ENCODE measurements at regions not wholly inside any gene's neighbourhood (a gene's known extent, or its start where the extent isn't known, plus 50 kb on each side); places are given as distances from the start of the nearest gene placed in this dataset.

DNA sequence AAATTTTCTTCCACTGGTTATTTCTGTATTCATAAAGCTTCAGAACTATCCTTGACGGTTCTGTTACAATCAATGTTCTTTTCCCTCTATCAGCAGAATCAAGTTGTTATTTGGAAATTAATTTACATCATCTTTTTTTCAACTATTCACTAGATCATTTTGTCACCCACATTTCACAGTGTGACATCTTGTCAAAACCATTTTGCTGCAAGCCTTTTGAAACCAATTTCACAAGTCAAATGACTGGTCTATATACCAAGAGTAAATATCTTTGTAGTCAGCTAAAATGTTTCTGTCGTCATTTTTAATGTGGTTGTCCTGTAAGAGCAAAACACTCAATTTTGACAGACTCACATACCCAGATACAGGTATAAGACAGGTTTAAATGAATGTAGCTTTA, 984.3 kb upstream of the TYRP1 start:
- no peaks in the 10 kb centered on the region for H3K9me3 Mint-ChIP-seq (ENCODE audit: unreplicated experiment)

DNA sequence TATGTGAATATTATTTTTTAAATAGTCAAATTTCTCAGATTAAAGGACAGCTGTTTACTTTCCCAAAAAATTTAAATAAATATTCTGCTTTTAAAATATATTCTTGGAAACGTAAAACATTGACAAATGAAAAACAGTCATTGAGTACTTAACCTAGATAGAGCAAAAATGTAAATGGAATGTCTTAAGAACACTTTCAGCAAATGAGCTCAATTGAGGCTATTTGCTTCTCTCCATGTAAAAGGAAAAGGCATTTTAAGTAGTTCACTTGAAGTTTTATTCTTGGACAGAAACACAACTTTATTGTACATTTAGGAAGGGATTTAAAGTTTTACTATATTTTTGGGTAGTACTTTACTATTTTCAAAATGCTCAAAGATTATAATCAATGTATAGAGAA, 983.6 kb upstream of the TYRP1 start:
- H3K4me1 Mint-ChIP-seq (ENCODE audit: unreplicated experiment), result no peaks in the 10 kb centered on the region
- no peak overlapping the region for H3K27ac Mint-ChIP-seq (ENCODE audit: unreplicated experiment)
- no peak overlapping the region for H3K4me3 Mint-ChIP-seq (ENCODE audit: unreplicated experiment)
- no peaks in the 10 kb centered on the region for H3K9me3 Mint-ChIP-seq (ENCODE audit: unreplicated experiment)
- DNase-seq (ENCODE audit: low spot score), result no peak
- H3K27me3 Mint-ChIP-seq (ENCODE audit: unreplicated experiment), result no peaks in the 10 kb centered on the region
- no peaks in the 10 kb centered on the region for H3K36me3 Mint-ChIP-seq (ENCODE audit: low read depth, unreplicated experiment)
- TF ChIP-seq, protein P1, sequence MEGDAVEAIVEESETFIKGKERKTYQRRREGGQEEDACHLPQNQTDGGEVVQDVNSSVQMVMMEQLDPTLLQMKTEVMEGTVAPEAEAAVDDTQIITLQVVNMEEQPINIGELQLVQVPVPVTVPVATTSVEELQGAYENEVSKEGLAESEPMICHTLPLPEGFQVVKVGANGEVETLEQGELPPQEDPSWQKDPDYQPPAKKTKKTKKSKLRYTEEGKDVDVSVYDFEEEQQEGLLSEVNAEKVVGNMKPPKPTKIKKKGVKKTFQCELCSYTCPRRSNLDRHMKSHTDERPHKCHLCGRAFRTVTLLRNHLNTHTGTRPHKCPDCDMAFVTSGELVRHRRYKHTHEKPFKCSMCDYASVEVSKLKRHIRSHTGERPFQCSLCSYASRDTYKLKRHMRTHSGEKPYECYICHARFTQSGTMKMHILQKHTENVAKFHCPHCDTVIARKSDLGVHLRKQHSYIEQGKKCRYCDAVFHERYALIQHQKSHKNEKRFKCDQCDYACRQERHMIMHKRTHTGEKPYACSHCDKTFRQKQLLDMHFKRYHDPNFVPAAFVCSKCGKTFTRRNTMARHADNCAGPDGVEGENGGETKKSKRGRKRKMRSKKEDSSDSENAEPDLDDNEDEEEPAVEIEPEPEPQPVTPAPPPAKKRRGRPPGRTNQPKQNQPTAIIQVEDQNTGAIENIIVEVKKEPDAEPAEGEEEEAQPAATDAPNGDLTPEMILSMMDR (IDR thresholded peaks at IDR 0.05; ENCODE audit: unreplicated experiment), result no peak

More for the DNA sequence above, 984.3 kb upstream of the TYRP1 start:
- no peak for DNase-seq (ENCODE audit: low spot score)
- no peaks in the 10 kb centered on the region for H3K27me3 Mint-ChIP-seq (ENCODE audit: unreplicated experiment)
- TF ChIP-seq, protein P1 (IDR thresholded peaks at IDR 0.05; ENCODE audit: unreplicated experiment), result no peak
- H3K36me3 Mint-ChIP-seq (ENCODE audit: low read depth, unreplicated experiment), result no peaks in the 10 kb centered on the region
- no peak overlapping the region for H3K4me3 Mint-ChIP-seq (ENCODE audit: unreplicated experiment)
- no peak overlapping the region for H3K27ac Mint-ChIP-seq (ENCODE audit: unreplicated experiment)
- H3K4me1 Mint-ChIP-seq (ENCODE audit: unreplicated experiment), result no peaks in the 10 kb centered on the region

DNA sequence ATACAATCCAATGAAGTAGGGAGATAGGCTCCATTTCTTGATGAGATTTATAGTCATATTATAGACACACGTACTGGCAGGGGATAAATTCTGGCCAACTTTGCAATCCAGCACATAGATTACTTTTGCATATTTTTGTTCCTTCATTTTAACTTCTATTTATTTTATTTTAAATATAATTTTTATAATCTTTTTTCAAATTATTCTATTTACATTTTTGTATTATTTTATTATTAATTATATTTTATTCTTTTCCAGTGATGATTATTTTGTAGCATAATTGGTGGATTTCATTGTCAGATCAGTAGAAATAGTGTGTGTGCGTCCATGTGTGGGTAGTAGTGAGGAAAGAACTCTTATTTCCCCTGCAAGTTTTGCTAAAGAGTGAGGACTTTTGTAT, 980.1 kb upstream of the TYRP1 start:
- Mint-ChIP-seq H3K4me1 (ENCODE audit: unreplicated experiment) (no peaks in the 10 kb centered on the region), H3K4me3 (ENCODE audit: unreplicated experiment) (no peak overlapping the region), H3K27ac (ENCODE audit: unreplicated experiment) (no peak overlapping the region), H3K27me3 (ENCODE audit: unreplicated experiment) (no peaks in the 10 kb centered on the region), H3K9me3 (ENCODE audit: unreplicated experiment) (no peaks in the 10 kb centered on the region), H3K36me3 (ENCODE audit: low read depth, unreplicated experiment) (no peaks in the 10 kb centered on the region)
- TF ChIP-seq, protein P1 (IDR thresholded peaks at IDR 0.05; ENCODE audit: unreplicated experiment), result no peak
- no peak for DNase-seq (ENCODE audit: low spot score)

DNA sequence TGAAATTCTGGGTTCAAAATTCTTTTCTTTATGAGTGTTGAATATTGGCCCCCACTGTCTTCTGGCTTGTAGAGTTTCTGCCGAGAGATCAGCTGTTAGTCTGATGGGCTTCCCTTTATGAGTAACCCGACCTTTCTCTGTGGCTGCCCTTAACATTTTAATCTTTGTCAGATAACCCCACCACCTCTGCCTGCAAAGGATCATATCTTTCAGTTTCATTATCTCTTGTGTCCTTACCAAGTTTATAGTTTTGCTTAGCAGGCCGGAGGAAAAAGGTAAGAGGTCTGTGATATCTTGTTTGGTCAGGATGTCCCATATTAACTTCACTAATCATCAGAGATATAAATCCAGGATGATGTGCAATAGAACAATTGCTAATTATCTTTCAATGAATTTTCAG, 970.2 kb upstream of the TYRP1 start:
- Mint-ChIP-seq H3K4me1 (ENCODE audit: unreplicated experiment) (no peaks in the 10 kb centered on the region), H3K4me3 (ENCODE audit: unreplicated experiment) (no peak overlapping the region), H3K27ac (ENCODE audit: unreplicated experiment) (no peak overlapping the region), H3K9me3 (ENCODE audit: unreplicated experiment) (no peaks in the 10 kb centered on the region), H3K27me3 (ENCODE audit: unreplicated experiment) (peaks cover 2% of the 10 kb centered on the region), H3K36me3 (ENCODE audit: low read depth, unreplicated experiment) (no peaks in the 10 kb centered on the region)
- DNase-seq (ENCODE audit: low spot score), result no peak
- TF ChIP-seq, protein P1 (IDR thresholded peaks at IDR 0.05; ENCODE audit: unreplicated experiment), result no peak

DNA sequence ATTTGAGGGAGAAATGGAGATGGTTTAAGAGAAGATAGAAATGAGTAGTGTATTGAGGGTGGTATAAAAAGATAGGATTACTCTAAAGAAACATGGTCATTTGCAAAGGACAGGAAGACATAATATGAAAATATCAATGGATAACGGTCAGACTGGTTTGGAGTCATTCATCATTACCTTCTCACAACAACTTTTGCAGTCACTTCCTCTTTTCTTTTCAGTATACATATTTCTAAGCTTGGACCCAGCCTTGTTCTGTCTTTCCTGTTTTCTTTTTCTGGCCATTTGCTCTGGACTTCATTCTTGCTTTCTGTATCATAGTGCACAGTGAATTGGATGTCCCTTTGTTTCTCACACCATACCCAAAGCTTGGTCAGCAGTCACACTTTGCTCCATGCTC, 966.5 kb upstream of the TYRP1 start:
- Mint-ChIP-seq H3K36me3 (ENCODE audit: low read depth, unreplicated experiment) (no peaks in the 10 kb centered on the region), H3K9me3 (ENCODE audit: unreplicated experiment) (no peaks in the 10 kb centered on the region), H3K27me3 (ENCODE audit: unreplicated experiment) (peaks cover 2% of the 10 kb centered on the region), H3K4me3 (ENCODE audit: unreplicated experiment) (no peak overlapping the region), H3K27ac (ENCODE audit: unreplicated experiment) (no peak overlapping the region), H3K4me1 (ENCODE audit: unreplicated experiment) (no peaks in the 10 kb centered on the region)
- TF ChIP-seq, protein P1 (IDR thresholded peaks at IDR 0.05; ENCODE audit: unreplicated experiment), result no peak
- DNase-seq (ENCODE audit: low spot score), result no peak
